Nephron progenitor cell (in vitro differentiated cells): ENCODE measurements at regions not wholly inside any gene's neighbourhood (a gene's known extent, or its start where the extent isn't known, plus 50 kb on each side); places are given as distances from the start of the nearest gene placed in this dataset.
A peak's percentile ranks its signal among the peaks of the same experiment; 100 is the strongest.

Experiments used
- DNase-seq: peaks from one replicate; pipeline ENCODE4 v3.0.0; 2021
- H3K27ac Mint-ChIP-seq: 2 replicates; pipeline ENCODE4 v1.8.0; 2021; ENCODE audit warnings: mild to moderate bottlenecking, moderate library complexity, mixed read lengths
- H3K27me3 Mint-ChIP-seq: 2 replicates; pipeline ENCODE4 v1.8.0; 2021; ENCODE audit warnings: mild to moderate bottlenecking, low read depth, mixed read lengths; ENCODE audit not compliant: poor library complexity
- H3K36me3 Mint-ChIP-seq: 2 replicates; pipeline ENCODE4 v1.8.0; 2021; ENCODE audit warnings: low read depth, mixed read lengths
- H3K4me1 Mint-ChIP-seq: 2 replicates; pipeline ENCODE4 v1.8.0; 2021; ENCODE audit warnings: mixed read lengths
- H3K4me3 Mint-ChIP-seq: 2 replicates; pipeline ENCODE4 v1.8.0; 2021; ENCODE audit warnings: mild to moderate bottlenecking, moderate library complexity, mixed read lengths
- H3K9me3 Mint-ChIP-seq: 2 replicates; pipeline ENCODE4 v1.8.0; 2021; ENCODE audit warnings: mild to moderate bottlenecking, moderate library complexity, mixed read lengths
- CTCF ChIP-seq: fragments of 200-600 bp; sonication (generic); IDR thresholded peaks from 2 replicates; pipeline ENCODE4 v1.5.0; 2021; ENCODE audit warnings: antibody characterized with exemption

GRCh38 chr18:73750052-73750451, 397.6 kb downstream of the FBXO15 start:
- no peak for DNase-seq
- H3K4me3 Mint-ChIP-seq, result no peak overlapping the region
- H3K27ac Mint-ChIP-seq, result no peak overlapping the region
- TF ChIP-seq CTCF, result no peak
- peaks cover 32% of the 10 kb centered on the region for H3K4me1 Mint-ChIP-seq
- no peaks in the 10 kb centered on the region for H3K27me3 Mint-ChIP-seq
- peaks cover 13% of the 10 kb centered on the region for H3K9me3 Mint-ChIP-seq
- no peaks in the 10 kb centered on the region for H3K36me3 Mint-ChIP-seq

- no peak for TF ChIP-seq CTCF
- Mint-ChIP-seq H3K4me1 (peaks cover 37% of the 10 kb centered on the region), H3K27me3 (no peaks in the 10 kb centered on the region), H3K4me3 (no peak overlapping the region), H3K27ac (no peak overlapping the region), H3K9me3 (peaks cover 13% of the 10 kb centered on the region), H3K36me3 (no peaks in the 10 kb centered on the region)
- no peak for DNase-seq
Observed at GRCh38 chr18:73749304-73749703, 398.3 kb downstream of the FBXO15 start.

DNA sequence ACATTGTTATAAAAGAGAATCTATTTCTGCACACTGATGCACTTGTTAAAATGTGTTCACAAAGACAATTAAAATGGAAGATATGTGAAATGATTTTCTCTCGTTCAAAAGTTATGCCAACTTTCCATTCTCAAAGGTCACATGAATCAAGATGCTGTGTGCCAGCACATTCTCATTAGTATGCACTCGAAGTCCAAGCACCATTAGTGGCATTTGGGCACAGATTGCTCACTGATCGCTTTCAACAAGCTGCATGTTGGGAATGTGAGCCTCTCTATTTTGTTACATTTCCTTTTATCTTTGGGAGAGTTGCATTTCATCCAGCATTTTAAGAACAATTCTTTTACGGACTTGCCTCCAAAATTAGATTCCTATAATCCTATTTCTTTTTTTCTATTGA, 398.9 kb downstream of the FBXO15 start:
- Mint-ChIP-seq H3K9me3 (peaks cover 13% of the 10 kb centered on the region), H3K27me3 (no peaks in the 10 kb centered on the region), H3K4me3 (no peak overlapping the region), H3K36me3 (no peaks in the 10 kb centered on the region), H3K27ac (no peak overlapping the region), H3K4me1 (peaks cover 43% of the 10 kb centered on the region)
- DNase-seq, result no peak
- no peak for TF ChIP-seq CTCF

- Mint-ChIP-seq H3K4me1 (peaks cover 57% of the 10 kb centered on the region), H3K9me3 (peaks cover 11% of the 10 kb centered on the region), H3K27ac (peak overlapping the region; percentile 91), H3K4me3 (no peak overlapping the region), H3K27me3 (no peaks in the 10 kb centered on the region), H3K36me3 (no peaks in the 10 kb centered on the region)
- no peak for TF ChIP-seq CTCF
- DNase-seq, result no peak
Observed at GRCh38 chr18:73746101-73746500, 401.5 kb downstream of the FBXO15 start.

DNA sequence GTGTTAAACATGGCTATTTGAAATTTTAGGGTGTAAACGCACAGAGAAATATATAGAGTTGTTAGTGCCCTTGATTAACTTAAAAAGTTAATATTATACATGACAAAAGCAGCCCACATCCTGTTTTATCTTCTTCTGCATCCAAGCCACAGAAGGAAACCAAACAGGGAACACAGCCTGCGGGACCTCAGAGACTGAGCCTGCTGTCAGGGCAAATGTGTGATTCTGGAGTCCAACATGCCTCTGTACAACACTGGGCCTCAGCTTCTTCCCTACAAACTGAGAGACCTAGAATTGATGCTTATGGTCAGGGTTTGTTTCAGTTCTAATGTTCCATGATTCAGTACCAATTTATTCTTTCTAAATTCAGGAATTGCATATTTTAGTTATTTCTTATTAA, 404.7 kb downstream of the FBXO15 start:
- peaks cover 4% of the 10 kb centered on the region for H3K9me3 Mint-ChIP-seq
- TF ChIP-seq CTCF, result no peak

GRCh38 chr18:73741946-73742345, 405.7 kb downstream of the FBXO15 start:
- Mint-ChIP-seq H3K9me3 (peaks cover 4% of the 10 kb centered on the region), H3K4me3 (no peak overlapping the region), H3K27ac (no peak overlapping the region), H3K36me3 (no peaks in the 10 kb centered on the region), H3K4me1 (peaks cover 44% of the 10 kb centered on the region), H3K27me3 (no peaks in the 10 kb centered on the region)
- TF ChIP-seq CTCF, result no peak
- DNase-seq, result no peak

More for the DNA sequence above, 404.7 kb downstream of the FBXO15 start:
- Mint-ChIP-seq H3K27ac (no peak overlapping the region), H3K36me3 (no peaks in the 10 kb centered on the region), H3K4me3 (no peak overlapping the region), H3K4me1 (peaks cover 54% of the 10 kb centered on the region), H3K27me3 (no peaks in the 10 kb centered on the region)
- no peak for DNase-seq
